Astrocyte (in vitro differentiated cells and primary cell): ENCODE measurements at regions not wholly inside any gene's neighbourhood (a gene's known extent, or its start where the extent isn't known, plus 50 kb on each side); places are given as distances from the start of the nearest gene placed in this dataset.

Experiments used
- DNase-seq: peaks from one replicate; pipeline ENCODE4 v3.0.0-alpha.2; 2010; ENCODE audit warnings: low read depth
- FAIRE-seq: peaks from 2 replicates; lab custom pipeline; 2011; peaks lifted over from hg19 to GRCh38; lab: Jason Lieb, UNC
- H2AFZ ChIP-seq: 2 replicates; pipeline ENCODE4 v1.6.0; 2012; ENCODE audit warnings: low read depth, low read length, inconsistent platforms
- H3K27ac ChIP-seq: 2 replicates; pipeline ENCODE4 v1.5.1; 2011; ENCODE audit warnings: low read depth, low read length, inconsistent platforms
- H3K27me3 ChIP-seq: 2 replicates; pipeline ENCODE4 v1.6.0; 2011; ENCODE audit warnings: low read length, inconsistent platforms; ENCODE audit not compliant: insufficient read depth
- H3K36me3 ChIP-seq: 2 replicates; pipeline ENCODE4 v1.5.1; 2011; ENCODE audit warnings: low read length, inconsistent platforms; ENCODE audit not compliant: insufficient read depth
- H3K4me1 ChIP-seq: 2 replicates; pipeline ENCODE4 v1.5.1; 2011; ENCODE audit warnings: low read length, inconsistent platforms; ENCODE audit not compliant: insufficient read depth
- H3K4me2 ChIP-seq: 2 replicates; pipeline ENCODE4 v1.6.0; 2012; ENCODE audit warnings: low read length, inconsistent platforms
- H3K4me3 ChIP-seq: 2 replicates; pipeline ENCODE4 v1.5.1; 2011; ENCODE audit warnings: low read depth, mild to moderate bottlenecking, low read length, inconsistent platforms; ENCODE audit not compliant: insufficient read depth
- H3K79me2 ChIP-seq: 2 replicates; pipeline ENCODE4 v1.6.0; 2012; ENCODE audit warnings: mild to moderate bottlenecking, low read length, inconsistent platforms; ENCODE audit not compliant: insufficient read depth
- H3K9ac ChIP-seq: 2 replicates; pipeline ENCODE4 v1.6.0; 2012; ENCODE audit warnings: mild to moderate bottlenecking, low read length, inconsistent platforms
- H3K9me3 ChIP-seq: 2 replicates; pipeline ENCODE4 v1.5.1; 2012; ENCODE audit warnings: low read depth, mild to moderate bottlenecking, low read length, inconsistent platforms; ENCODE audit not compliant: insufficient read depth
- H4K20me1 ChIP-seq: 2 replicates; pipeline ENCODE4 v1.6.0; 2012; ENCODE audit warnings: low read length, inconsistent platforms; ENCODE audit not compliant: insufficient read depth
- H3K27ac Mint-ChIP-seq: one replicate; pipeline ENCODE4 v1.8.0; 2021; ENCODE audit warnings: mild to moderate bottlenecking, mixed read lengths; ENCODE audit not compliant: unreplicated experiment
- H3K27me3 Mint-ChIP-seq: one replicate; pipeline ENCODE4 v1.8.0; 2021; ENCODE audit warnings: low read depth, mixed read lengths; ENCODE audit not compliant: unreplicated experiment
- H3K36me3 Mint-ChIP-seq: one replicate; pipeline ENCODE4 v1.8.0; 2021; ENCODE audit warnings: low read depth, mixed read lengths; ENCODE audit not compliant: unreplicated experiment
- H3K4me1 Mint-ChIP-seq: one replicate; pipeline ENCODE4 v1.8.0; 2021; ENCODE audit warnings: low read depth, mixed read lengths; ENCODE audit not compliant: unreplicated experiment
- H3K4me3 Mint-ChIP-seq: one replicate; pipeline ENCODE4 v1.8.0; 2021; ENCODE audit warnings: mild to moderate bottlenecking, moderate library complexity, mixed read lengths; ENCODE audit not compliant: unreplicated experiment
- H3K9me3 Mint-ChIP-seq: one replicate; pipeline ENCODE4 v1.8.0; 2021; ENCODE audit warnings: mild to moderate bottlenecking, mixed read lengths; ENCODE audit not compliant: unreplicated experiment
- CTCF ChIP-seq: IDR thresholded peaks from 2 replicates; pipeline ENCODE4 v1.5.1; 2011; ENCODE audit warnings: low read depth, mild to moderate bottlenecking, inconsistent platforms, low read length, moderate library complexity; ENCODE audit not compliant: insufficient read depth
- EZH2 ChIP-seq: IDR thresholded peaks from 2 replicates; pipeline ENCODE4 v1.6.1; 2012; ENCODE audit warnings: mild to moderate bottlenecking, low read length, inconsistent platforms; ENCODE audit not compliant: insufficient read depth

GRCh38 chr20:19100975-19101374, 111.5 kb upstream of the SLC24A3 start:
- Histone ChIP-seq H3K36me3 (no peaks in the 10 kb centered on the region), H3K79me2 (no peaks in the 10 kb centered on the region), H3K27ac (no peak overlapping the region), H3K4me3 (no peak overlapping the region), H3K9me3 (peaks cover 4% of the 10 kb centered on the region), H3K9ac (no peak overlapping the region), H3K27me3 (no peaks in the 10 kb centered on the region), H3K4me2 (no peak overlapping the region), H2AFZ (no peak overlapping the region), H3K4me1 (no peaks in the 10 kb centered on the region), H4K20me1 (no peaks in the 10 kb centered on the region)
- Mint-ChIP-seq H3K4me3 (no peak overlapping the region), H3K27me3 (peaks cover 5% of the 10 kb centered on the region), H3K36me3 (no peaks in the 10 kb centered on the region), H3K9me3 (peaks cover 1% of the 10 kb centered on the region), H3K27ac (no peak overlapping the region), H3K4me1 (no peaks in the 10 kb centered on the region)
- TF ChIP-seq CTCF (no peak), EZH2 (no peak)
- FAIRE-seq (no peak), DNase-seq (no peak)

- H2AFZ ChIP-seq = no peak overlapping the region
- H3K79me2 ChIP-seq = no peaks in the 10 kb centered on the region
Observed at GRCh38 chr20:19104186-19104585, 108.3 kb upstream of the SLC24A3 start.

More at GRCh38 chr20:19104186-19104585, 108.3 kb upstream of the SLC24A3 start:
- no peak overlapping the region for H3K9ac ChIP-seq
- no peak for FAIRE-seq
- H3K4me1 ChIP-seq = no peaks in the 10 kb centered on the region
- H3K36me3 ChIP-seq = no peaks in the 10 kb centered on the region
- H3K27me3 ChIP-seq = no peaks in the 10 kb centered on the region
- no peaks in the 10 kb centered on the region for H3K36me3 Mint-ChIP-seq
- H3K4me3 ChIP-seq = no peak overlapping the region
- no peak for DNase-seq
- H3K9me3 Mint-ChIP-seq = peaks cover 3% of the 10 kb centered on the region
- H3K4me1 Mint-ChIP-seq = no peaks in the 10 kb centered on the region
- TF ChIP-seq EZH2 (no peak), CTCF (no peak)
- H3K27ac Mint-ChIP-seq = no peak overlapping the region
- no peak overlapping the region for H3K4me3 Mint-ChIP-seq
- H3K4me2 ChIP-seq = no peak overlapping the region
- no peak overlapping the region for H3K27ac ChIP-seq
- peaks cover 3% of the 10 kb centered on the region for H3K9me3 ChIP-seq
- H4K20me1 ChIP-seq = no peaks in the 10 kb centered on the region
- peaks cover 5% of the 10 kb centered on the region for H3K27me3 Mint-ChIP-seq
